KG1 (cell line): ENCODE measurements at regions not wholly inside any gene's neighbourhood (a gene's known extent, or its start where the extent isn't known, plus 50 kb on each side); places are given as distances from the start of the nearest gene placed in this dataset.

Source experiments
- DNase-seq: peaks from one replicate; lab custom pipeline; 2025; lab: John Stamatoyannopoulos, UW

DNA sequence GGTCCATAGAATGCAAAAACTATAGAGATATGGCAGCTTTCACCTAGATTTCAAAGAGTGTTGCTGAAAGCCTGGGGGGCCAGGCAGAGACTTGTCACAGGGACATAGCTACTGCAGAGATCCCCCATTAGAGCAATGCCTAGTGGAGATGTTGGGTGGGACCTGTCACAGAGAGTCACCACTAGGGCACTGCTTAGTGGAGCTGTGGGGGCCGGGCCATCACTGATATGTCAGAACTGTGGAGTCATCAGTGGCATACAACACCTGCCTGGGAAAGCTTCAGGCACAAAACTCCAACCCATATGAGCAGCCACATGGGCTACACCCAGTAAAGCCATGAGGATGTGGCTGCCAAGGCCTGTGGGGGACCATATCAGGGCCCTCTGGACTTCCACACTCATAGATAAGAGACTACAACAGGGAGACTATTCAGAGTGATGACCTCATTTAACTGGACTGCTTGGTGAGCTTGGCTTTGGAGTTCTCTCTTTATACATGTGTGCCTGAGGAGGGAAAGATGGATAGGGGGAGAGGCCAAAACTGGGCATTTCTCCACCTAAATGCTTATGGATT is 176.3 kb downstream of the ZNF621 start:
- no peak for DNase-seq

DNA sequence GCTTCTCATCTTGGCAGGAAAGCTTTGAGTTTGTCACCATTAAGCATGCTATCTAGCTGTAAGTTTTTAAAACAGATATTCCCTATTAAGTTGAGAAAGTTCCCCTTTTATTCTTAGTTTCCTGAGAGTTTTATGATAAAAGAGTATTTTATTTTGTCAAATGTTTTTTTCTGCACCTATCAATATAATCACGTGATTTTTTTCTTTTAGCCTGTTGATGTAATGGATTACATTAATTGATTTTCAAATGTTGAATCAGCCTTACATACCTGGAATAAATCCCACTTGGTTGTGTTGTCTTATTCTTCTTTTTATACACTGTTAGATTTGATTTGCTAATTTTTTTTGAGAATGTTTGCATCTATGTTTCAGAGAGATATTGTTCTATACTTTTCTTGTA is 179.5 kb downstream of the ZNF621 start:
- DNase-seq: no peak

DNA sequence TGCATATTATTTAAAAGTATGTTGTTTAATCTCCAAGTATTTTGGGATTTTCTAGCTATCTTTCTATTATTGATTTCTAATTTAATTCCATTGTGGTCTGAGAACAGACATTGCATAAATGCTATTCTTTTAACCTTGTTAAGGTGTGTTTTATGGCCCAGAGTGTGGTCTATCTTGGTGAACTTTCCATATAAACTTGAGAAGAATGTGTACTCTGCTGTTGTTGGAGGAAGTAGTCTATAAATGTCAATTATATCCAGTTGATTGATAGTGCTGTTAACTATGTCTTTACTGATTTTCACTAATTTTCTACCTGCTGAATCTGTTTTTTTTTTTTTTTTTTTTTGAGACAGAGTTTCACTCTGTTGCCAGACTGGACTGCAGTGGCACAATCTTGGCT is 180.9 kb downstream of the ZNF621 start:
- DNase-seq: no peak

DNA sequence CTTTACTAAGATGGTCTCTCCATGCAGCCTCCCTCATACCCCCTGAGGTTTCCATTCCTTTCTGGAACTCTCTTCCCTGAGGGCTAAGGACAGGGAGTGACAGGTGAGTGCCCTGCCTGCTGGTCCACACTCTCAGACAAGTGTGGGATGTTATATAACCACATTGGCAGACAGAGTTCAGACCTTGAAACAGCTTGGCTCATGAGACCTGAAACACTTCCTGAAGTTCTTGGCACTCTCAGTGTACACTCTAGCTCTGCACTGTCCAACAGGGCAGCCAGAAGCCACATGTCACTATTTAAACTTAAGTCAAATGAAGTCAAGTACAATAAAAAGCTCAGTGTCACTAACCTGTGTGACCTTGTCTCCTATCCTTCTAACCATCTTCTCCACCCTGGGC is 188.5 kb downstream of the ZNF621 start:
- no peak for DNase-seq

DNA sequence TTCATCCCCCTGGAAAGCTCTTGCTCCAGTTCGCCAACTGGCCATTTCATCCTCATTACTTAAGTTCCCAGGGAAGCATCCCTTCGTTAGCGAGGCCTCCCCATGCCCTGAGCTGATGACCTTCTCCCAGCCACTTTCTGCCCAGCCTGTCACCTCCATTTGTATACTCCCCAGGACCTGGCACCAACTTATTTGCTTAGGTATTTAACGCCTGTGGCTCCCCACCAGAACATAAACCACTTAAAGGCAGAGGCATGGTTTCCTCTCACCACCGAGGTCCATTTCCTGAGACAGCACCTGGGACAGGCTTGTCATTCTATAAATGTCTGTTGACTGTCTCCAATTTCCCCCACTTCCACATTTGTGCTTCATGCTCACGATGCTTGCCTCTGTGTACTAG is 189.0 kb downstream of the ZNF621 start:
- DNase-seq: no peak

DNA sequence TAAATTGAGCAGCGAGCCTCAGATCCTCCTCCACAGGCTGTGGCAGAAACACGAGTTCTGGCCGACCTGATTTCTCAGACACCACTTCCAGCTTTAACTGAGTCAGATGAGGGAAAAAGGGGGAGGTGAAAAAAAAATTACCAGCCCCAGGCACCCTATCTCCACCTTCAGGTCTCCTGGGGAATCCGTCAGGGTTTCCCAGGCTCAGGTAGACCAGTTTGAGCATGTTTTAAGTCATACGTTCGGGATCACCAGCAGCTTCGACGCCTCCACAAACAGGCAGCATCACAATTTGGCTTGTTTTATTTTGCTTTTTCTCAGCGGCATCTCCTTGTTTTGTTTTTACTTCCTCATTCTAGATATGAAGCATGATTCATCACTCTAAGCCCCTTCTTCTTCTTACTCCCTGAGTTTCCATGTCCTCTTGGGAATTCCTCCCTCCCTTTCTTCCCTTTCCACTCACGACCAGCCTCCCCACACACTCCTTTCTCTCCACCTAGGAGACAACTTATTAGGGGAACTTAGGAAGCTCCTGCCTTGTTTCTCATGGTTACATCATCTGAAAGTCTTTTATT is 190.1 kb downstream of the ZNF621 start:
- DNase-seq: no peak

DNA sequence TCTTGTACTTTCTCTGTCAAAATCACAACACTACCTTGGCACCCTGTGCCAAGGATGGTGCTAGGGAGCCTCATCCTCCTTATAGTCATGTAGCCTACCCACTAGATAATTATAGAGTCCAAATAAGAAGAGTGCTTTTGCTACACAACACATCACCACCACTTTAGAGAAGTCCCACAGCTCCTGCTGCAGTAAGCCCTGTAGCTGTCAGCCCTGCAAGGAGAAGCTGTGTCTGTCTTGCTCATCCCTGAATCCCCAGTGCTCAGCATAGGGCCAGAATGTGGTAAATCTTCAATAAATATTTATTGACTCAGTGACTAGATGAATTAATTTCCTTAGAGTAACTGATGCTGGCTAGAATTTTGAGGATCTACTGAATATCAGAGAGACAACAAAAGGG is 190.8 kb downstream of the ZNF621 start:
- DNase-seq: no peak

DNA sequence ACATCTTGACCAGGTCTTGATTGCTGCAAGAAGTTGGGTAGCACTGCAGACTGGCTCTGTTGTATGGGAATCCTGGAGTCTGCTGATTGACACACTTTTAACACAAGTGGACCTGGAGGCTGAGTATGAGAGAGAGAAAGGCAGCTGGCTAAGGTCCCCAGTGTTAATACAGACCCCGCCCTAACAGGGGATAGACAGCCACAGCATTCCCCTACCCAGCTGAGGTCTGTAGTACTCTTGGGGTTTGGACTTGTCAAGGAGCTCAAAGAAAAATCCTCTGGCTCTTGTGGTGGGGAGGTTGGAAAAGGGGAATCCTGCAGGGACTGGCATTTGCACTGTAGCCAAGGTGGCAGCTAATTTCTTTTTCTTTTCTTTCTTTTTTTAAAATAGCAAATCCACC is 192.7 kb downstream of the ZNF621 start:
- no peak for DNase-seq

DNA sequence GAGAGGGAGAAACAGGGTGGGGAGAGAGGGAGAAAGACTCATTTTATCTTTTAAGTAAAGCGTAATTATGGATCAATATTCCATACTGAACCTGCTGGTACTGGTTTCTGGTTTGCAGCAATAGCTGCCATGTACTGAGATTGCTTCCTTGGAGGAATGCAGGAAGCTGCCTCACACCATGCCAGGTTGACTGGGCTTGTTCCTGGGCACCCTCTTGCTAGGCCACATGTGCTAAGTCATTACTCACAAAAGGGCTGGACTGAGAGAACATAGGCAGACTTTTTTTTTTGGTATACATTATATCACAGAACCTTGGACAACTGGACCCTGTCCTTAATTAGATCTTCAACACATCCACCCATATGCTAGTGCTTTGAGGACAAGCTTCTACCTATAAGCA is 193.4 kb downstream of the ZNF621 start:
- DNase-seq: no peak

DNA sequence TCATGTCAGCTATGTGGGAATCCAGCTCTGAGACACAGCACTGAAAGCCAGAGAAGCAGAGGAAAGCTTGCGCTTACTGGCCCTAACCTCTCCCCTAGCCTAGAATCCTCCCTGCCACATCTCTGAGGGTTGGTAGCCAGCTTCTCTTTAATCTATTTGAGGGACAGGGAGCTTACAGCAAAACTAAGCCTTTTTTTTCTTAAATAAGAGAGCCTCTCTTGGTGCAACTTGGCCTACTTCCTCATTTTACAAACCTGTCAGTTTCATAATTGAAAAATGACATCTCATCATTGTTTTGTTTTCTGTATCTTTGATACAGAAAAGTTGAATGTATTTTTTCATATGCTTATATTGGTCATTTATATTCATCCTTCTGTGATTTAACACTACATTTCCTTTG is 193.9 kb downstream of the ZNF621 start:
- DNase-seq: no peak

DNA sequence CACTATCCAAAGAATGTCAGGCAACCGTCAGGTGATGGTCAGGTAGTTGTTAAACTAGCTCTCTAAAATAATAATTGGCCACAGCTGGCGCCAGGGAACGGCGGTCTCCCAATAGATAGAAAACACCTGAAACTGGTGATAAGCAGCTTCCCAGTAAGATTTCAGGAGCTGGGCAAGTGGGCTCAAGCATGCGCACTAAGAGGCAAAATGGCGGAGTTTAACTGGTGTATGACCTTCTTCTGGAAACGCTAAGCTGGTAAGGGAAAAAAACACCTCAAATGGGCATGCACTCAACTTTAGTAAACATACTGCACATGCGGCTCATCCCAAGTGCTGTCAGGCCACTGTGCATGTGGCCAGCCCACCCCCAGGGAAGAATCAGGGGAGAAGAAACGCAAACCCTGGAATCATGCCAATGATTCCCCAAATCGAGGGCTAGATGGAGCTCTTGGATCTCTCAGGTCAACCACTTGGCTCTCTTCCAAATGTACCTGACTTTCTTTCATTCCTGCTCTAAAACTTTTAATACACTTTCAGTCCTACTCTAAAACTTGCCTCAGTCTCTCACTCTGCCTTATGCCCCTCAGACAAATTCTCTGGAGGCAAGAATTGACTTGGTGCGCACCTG is 195.0 kb downstream of the ZNF621 start:
- no peak for DNase-seq

DNA sequence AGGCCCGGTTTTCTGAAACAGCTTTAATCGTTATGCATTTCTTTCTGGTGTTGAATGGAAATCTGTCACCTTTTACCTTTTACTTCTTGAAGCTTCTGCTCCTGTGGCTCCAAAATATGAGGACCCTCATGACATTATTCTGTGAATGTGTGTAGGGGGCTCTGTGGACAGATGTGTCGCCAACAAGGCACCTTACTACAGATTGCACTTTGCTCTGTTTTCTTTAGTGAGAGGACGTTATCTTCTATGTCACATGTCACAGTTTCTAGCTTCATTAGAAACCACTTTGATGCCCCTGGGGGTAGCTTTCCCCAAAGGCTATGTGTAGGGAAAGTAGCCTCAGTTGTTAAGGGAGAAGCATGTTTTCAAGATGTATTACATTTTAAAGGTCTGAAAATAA is 195.6 kb downstream of the ZNF621 start:
- DNase-seq: no peak

DNA sequence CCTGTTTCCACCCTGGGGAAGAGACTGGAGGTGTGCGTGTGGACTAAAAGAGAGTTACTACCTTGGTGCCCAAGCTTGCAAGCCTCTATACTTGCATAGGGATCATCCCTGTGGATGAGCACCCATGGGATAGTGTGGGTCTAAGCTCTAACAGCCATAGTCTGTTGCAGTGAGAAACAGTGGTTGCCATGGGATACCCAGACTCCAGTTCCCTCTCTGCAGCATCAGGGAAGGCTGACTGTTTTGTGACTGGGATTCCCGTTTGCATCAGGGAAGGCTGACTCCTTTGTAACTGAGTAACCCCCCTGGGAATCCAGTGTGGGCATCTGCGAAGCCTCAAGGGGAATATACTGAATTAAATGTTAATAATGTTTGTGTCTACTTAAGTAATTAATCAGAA is 196.1 kb downstream of the ZNF621 start:
- DNase-seq: no peak

DNA sequence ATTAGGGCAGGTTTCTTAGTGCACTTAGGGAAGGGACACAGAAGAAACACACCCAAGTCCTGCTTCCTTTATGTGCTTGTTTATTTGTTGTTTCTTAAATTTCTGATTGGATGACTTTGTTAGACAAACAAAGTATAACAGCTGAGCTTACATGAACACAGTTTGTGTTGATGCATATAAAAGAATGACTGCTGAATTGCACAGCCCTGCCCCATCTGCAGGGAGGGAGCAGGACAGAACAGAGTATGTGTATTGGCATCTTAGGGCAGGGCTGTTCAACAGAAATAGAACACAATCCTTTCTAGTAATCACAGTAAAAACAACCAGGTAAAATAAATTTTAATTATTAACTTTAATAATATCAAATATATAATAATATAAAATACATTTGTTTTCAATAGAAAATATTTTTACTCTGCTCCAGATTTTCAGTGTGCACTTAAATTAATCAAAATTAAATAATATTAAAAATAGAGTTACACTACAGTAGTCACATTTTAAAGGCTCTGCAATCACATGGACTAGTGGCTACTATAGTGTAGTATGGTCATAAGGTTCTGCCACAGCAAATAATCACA is 198.4 kb downstream of the ZNF621 start:
- DNase-seq: no peak

DNA sequence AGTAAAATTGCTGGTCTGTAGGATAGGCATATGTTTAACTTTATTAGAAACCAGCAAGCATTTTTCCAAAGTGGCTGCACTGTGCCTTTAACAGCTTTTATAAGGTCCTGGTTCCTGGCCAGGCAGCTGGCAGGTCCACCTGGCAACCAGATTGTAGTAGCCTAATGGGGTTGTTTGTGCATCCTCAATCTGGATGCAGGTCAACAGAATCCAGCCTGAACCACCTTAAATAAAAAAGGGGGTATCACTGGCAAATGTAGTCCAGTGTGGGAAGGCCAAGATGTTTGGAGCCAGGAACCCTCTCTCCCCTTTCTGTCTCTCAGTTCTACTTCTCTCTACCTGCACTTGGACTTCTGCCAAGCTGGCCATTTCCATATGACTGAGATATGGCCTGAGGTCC is 200.3 kb downstream of the ZNF621 start:
- no peak for DNase-seq

DNA sequence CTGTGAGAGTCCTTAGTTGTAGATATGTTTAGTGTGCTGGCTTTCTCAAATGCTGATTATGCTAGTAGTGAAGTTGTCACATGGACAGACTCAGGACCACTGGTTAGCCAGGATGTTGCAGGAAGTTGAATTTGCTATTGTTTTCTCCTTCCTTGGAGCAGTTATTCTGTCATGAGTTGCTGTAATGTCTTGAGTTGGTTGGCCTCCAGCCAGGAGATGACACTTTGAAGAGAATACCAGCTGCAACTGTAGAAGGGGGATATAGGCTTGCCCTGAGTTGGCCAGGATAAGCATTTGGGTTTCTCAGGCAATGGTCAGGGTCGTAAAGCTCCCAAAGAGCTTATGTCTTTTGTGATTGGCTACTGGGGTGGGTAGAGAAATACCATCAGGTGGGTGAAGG is 206.7 kb downstream of the ZNF621 start:
- DNase-seq: no peak

DNA sequence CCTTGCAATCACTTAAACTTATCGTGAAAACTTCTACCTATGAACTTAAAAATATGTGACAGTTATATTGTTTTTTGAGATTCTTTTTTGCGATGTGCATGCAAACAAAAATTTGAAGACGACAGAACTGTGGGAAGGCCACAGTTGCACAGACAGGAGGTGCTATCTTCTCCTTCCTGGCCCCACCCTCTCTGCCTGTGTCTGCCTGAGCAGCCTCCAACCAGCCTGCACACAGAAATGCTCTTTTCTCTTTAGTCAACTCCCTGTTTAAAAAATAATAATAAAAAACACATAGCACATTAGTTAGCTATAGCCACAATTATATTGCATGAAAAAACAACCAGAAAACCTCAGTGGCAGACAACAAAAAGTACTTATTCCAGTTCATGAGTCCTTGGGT is 212.2 kb downstream of the ZNF621 start:
- no peak for DNase-seq

DNA sequence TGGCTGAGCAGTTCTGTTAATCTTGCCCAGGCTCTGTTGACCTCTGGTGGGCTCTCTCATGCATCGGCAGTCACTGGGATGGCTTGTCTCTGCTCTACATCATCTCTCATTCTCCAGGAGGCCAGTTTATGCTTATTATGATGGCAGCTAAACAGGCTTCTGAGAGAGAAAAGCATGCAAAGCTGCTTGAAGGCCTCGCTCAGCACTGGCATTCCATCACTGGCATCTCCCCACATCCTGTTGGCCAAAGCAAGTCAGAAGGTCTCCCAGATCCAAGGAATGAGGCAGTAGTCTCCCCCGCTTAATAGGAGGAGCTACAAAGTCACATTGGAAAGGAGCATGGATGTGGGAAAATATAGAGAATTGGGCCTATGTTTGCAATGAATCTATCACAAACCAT is 212.6 kb downstream of the ZNF621 start:
- no peak for DNase-seq

DNA sequence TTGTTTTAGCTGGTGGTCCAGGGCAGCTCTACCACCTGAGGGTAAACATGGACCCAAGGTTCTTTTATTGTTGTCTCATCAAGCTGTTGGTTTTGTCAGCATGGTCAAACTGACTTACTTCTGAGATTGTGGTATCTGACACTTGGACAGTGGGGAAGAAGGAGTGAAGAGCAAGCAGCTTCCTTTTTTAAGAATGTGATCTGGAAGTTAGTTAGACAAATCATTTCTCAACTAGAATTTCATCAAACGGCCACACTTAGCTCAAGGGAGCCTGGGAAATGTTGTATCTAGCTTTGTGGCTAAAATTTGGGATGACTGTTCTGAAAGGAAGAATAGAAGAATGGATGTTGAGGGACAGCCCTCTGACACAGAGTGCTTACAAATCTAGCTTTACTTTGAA is 215.2 kb downstream of the ZNF621 start:
- DNase-seq: no peak

DNA sequence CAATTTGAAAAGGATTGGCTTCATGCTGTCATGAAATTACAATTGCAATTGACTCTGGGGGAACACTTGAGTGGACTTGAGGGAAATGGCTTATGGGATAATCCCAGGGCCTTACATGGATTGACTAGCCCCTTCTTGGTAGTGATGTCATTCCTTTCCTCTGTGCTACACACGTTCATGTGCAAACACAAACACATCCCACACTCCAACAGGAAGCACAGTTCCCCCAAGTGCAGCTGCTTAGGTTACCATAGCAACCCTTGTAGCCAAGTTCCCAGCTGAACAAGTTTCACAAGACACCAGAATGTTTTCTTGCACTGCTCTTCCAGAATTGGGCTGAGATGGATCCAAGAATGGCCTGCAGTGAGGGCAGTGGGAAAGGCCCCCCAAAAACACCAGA is 217.0 kb downstream of the ZNF621 start:
- DNase-seq: no peak

DNA sequence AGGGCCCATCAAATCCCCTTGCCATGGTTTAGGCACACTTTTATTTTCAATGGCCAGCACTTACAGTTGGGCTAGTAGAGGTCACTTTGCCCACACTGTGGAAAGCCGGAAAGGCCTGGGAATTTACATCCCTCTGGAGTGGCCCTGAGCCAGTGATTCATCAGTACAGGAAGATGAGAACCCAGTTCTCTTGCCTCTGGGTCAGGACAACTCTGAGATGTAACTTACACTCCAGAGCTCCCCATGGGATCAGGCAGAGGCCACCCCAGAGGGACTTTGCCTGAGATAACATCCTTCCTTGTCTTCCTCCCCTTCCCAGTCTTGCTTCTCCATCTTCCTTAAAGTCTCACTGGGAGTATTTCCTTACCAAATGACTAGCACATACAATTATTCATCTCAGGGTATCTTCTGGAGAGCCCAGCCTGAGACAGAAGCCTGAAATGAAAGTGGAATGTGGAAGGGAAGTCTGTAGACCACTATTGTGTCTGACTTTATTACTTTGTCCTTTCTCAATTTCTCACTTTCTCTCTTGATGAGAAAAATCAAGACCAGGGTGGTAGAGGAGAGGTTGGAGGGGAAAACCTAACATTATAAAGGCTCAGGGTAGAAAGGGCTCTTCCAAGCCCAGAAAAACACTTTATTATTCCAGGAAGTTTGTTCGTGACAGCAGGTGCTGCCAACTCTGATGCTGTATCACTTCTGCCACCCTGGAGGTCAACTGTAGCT is 220.8 kb downstream of the ZNF621 start:
- DNase-seq: no peak

DNA sequence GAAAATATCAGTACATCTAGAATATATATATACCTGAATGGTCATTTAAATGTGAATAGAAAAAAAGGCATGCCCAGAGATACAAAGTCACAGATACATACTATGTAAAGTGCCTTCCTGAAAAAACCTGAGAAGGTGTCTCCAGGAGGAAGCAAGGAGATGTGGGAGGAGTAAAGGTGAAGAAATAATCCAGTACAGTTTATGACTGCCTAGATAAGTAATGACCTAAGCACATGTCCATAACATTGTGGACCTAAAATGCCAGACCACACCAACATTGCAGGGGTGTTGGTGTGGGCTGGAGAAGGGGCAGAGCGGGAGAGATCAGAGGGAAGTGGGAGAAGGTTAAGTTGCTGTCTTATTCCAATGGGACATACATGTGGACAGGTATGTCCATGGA is 226.9 kb downstream of the ZNF621 start:
- no peak for DNase-seq

DNA sequence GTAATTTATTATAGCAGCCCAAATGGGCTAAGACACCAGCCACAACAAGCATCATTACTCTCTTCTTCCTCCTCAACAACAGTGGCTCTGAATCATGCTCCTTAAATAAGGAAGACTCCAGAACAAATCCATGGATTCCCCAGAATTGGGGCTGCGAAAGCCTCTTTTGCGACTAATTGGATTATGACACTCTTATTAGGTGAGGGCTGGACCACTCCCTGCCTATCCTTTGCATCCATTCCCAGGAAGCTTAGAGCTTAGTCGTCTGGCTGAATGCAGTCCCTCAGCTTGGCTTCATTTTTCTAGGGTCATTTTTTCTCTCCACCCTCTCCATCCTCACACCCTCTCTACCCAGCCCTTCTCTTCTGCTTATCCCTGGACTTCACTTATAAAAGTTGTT is 227.7 kb downstream of the ZNF621 start:
- no peak for DNase-seq
